Suppressor macrophage treated with lipopolysaccharide for 1 hour (primary cell): ENCODE measurements at regions not wholly inside any gene's neighbourhood (a gene's known extent, or its start where the extent isn't known, plus 50 kb on each side); places are given as distances from the start of the nearest gene placed in this dataset.
"Not testable (repeated sequence)": the region's sequence is repeated elsewhere in the genome, so short reads cannot be mapped to it uniquely, and the experiment has no call there.

Experiments
- DNase-seq, 3 donors: peaks; one replicate each; pipeline ENCODE4 v3.0.0-alpha.2; 2020 to 2022

GRCh38 chr2:111660811-111661210 lies 223.2 kb downstream of the ANAPC1 start:
- peak; percentile 19 to 64 (median 39) for DNase-seq

GRCh38 chr2:111661286-111661940 lies 222.6 kb downstream of the ANAPC1 start:
- DNase-seq, result no peak

- peak; percentile 51 to 77 (median 75) for DNase-seq
Measured at GRCh38 chr2:111662039-111662770, 221.8 kb downstream of the ANAPC1 start.

DNA sequence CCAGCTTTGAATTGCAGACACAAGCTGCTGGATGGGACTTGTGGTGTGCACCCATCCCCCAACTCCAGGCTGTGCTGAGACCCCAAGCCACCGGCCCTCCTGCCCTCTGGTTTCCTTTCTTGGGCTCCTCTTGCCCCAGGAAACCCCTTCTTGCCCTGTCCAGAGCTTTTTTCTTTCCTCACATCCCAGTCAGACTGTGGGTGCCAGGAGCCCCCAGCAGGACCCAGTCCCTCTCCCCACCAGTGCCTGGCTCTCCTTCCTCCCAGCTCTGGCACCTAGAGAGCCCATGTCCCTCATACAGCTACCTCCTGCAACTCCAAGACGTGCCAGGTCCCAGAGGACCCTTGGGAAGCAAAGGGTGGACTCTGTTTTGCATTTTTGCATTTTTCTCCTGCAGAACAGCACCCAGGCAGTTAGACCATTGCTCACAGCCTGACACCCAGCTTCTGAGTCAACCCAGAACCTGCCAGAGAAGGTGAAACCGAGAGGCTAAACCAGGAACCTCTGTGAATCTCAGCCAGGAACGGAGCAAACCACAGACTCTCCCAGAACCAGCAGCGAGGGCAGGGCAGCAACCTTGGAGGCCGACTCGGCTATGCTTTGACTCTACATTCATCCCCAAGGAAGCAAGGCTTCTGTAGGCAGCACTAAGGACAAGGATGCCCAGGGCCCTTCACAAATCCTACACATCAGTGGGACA lies 221.1 kb downstream of the ANAPC1 start:
- DNase-seq, result no peak

GRCh38 chr2:111663471-111664274 lies 220.3 kb downstream of the ANAPC1 start:
- no peak for DNase-seq

- no peak for DNase-seq
Measured at GRCh38 chr2:111664275-111664850, 219.6 kb downstream of the ANAPC1 start.

DNA sequence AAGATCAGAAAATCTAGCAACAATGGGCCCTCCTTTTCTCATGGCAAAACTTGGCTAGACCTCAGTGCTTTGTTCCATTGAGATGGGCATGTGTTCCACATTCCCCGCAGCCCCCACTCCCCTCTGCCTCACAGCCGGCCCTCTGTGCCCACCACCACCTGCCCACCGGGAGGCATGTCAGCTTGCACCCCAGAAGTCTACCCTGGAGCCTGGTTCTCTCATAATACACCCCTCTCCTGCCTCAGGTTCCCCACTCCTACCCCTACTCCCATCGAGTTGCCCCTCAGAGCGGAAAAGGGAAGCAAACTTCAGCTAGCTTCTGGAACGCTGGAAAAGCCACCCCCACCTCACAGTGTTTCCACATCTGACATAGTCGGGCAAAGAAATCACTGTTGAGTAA lies 219.0 kb downstream of the ANAPC1 start:
- DNase-seq, result no peak

DNA sequence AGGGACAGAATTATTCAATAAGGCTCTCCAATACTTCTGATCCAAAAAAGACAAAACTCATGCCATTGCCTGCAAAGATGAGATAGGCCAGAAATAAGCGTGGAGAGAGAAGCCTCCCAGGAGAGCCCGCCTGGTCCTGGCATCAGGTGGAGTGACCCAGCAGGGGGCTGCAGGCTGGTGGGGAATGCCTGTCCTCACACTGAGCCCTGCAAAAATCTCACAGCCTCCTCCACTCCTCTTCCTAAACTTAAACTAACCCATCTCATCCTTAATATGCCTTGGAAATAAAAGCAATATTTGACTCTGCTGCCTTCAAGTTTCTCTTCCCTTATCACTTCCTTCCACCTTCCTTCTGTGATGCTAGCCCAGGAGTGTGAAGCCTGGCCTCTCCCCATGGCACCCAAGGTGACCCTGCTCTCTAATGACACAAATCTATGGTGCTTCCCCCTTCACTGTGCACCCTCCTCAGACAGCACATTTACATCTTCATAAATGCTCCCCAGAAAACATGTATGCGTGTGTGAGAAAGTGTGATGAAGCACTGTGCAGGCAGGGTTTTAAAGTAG lies 218.4 kb downstream of the ANAPC1 start:
- no peak for DNase-seq

DNA sequence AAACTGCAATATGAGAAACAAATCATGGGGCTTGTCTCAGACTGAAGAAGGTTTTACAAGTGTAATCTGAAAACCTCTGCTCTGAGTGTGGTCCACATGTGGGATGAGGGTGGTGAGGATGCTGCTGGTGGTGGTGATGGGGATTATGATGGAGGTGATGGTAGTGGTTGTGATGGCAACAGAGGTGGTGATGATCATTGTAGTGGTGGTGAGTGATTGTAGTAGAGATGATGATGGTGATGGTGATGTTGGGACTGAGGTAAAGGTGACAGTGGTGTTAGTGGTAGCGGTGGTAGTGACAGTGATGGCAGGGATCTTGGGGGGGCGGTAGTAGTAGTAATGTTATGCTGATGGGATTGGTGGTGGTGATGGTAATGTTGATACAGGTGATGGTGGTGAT lies 217.8 kb downstream of the ANAPC1 start:
- DNase-seq, result no peak

GRCh38 chr2:111667001-111667400 lies 217.0 kb downstream of the ANAPC1 start:
- no peak for DNase-seq

- peak; percentile 67 to 75 (median 70) for DNase-seq
Measured at GRCh38 chr2:111667542-111668273, 216.3 kb downstream of the ANAPC1 start.

DNA sequence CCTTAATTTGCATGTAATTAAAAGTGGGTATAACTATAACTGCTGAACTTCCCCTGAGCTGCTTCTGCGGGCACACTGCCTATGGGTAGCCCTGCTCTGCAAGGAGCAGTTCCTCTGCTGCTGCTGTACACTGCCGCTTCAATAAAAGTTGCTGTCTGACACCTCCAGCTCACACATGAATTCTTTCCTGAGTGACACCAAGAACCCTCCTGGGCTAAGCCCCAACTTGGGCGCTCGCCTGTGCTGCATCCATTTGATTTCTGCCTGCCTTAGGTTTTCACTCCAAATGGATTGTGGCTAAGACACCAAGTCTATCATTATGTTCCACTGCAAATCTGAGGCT lies 215.7 kb downstream of the ANAPC1 start:
- no peak for DNase-seq

DNA sequence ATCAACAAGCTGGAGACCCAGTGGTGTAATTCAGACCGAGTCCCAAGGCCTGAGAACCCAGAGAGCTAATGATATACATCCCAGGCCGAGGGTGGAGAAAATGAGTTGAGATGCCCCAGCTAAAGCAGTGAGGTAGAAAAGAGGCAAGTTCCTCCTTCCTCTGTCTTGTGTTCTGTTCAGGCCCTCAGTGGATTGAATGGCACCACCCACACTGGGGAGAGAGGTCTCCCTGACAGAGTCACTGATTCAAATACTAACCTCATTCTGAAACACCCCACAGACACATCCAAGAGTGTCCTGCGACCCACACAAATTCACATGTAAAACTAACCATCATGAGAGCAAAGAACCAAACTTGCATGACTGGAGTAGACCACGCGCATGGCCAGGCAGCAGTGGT lies 215.3 kb downstream of the ANAPC1 start:
- DNase-seq, result peak in 2 of 3 donors; percentile 29 to 48

DNA sequence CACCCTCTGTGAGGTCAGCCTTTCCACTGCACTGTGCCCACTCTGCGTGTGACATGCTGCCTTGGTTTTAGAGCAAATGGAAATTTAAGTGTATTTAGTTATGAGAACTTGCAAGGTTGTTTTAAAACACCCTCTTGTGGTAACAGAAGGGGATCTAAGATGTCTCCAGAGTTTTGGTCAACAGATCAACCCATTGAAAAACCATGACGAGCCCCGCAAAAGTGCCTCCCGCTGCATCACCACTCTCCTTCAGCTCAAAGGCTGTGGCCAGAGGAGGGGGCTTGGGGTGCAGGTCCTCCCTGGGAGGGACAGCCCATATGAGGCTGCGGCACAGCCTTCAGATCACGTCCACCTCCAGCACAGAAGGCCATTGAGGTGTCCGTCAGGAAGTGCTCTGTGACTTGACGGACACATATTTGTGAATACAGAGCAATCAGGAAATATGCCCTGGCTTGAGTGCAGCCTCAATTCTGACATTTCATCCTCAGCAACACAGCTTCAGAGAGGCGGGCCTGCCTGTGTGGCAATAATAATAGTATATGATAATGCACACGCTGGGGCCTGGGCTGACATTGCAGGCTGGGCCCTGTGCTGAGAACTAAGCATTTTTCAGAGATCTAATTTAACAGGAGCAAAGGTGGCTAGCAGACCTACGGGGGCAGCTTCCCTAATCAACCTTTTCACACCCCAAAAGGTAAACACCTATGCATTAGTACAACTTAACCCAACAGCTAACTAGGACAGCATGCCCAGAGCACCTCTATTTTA lies 213.9 kb downstream of the ANAPC1 start:
- DNase-seq, result no peak

DNA sequence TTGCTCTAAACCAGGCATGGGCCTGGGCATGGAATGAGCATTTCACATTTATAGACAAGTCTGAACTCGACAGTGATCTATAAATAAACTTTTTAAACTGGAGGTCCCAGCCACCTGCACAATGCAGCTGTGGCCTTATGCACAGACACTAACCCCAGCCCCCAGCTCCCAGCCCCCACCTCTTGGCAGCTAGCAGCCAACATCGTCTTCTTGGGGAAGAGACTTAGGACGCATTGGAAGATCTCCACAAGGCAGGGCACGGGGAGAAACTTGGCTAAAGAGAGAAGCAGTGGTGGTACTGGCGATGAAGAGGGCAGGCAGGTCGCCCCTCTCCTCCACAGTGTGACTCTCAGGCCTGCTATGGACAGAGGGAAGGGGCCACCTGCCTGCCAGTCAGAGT lies 213.2 kb downstream of the ANAPC1 start:
- no peak for DNase-seq

DNA sequence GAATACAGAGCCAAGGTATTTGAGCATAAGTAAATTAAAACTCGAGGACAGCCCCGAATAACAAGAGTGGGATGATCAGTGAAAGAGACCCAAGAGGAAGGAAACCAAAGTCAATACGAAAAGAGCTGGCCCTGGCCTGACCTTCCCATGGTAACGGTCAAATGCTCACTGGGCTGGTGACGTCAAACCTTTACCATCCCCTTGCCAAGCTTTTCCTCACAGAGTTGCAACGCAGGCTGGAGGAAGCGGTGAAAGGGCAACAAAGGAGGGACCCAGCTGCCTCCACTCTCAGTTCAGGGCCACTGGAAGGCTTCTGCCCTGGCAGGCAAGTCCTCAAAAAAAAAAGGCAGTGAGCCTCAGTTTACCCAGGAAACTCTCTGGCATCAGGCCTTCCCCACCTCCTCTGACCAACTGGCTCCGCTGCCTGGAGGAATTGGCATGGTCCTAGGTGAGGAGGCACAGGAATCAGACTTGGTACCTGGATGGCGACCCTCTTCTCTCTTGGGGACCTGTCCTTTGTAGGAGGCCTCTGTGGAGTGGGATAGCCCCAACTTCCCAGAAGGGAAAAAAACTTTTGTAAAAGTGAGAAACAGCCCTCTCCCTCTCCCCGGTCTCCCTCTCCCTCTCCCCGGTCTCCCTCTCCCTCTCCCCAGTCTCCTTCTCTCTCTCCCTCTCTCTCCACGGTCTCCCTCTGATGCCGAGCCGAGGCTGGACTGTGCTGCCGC lies 212.4 kb downstream of the ANAPC1 start:
- DNase-seq, result peak; percentile 90 to 94 (median 91)

- not testable (repeated sequence) for DNase-seq
Measured at GRCh38 chr2:111672641-111673040, 211.4 kb downstream of the ANAPC1 start.

DNA sequence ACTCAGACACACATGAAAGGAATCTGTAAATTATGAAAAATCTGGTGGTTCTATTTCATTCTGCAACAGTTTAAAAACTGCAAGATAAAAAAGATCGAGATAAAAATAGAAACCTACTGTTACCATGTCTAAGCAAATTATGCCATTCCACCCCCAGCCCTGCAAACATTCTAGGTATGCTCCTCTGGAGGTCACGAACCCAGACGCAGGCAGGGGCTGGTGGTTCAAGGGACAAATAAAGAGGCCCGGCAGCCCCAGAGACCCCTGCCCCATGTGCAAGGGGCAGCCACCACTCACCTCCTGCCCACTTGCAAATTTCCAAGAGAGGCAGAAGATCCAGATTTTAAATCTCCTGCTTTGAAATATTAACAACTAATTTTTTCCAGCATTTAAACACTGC lies 210.5 kb downstream of the ANAPC1 start:
- DNase-seq, result no peak

- DNase-seq, result peak; percentile 31 to 57 (median 44)
Measured at GRCh38 chr2:111675419-111676194, 208.4 kb downstream of the ANAPC1 start.
